Erythroblast (primary cell): ENCODE measurements at regions not wholly inside any gene's neighbourhood (a gene's known extent, or its start where the extent isn't known, plus 50 kb on each side); places are given as distances from the start of the nearest gene placed in this dataset.
A peak's percentile ranks its signal among the peaks of the same experiment; 100 is the strongest.

Experiments
- DNase-seq, 2 experiments: peaks; one replicate each; lab custom pipeline; 2025; lab: John Stamatoyannopoulos, UW
- GATA1 ChIP-seq: IDR thresholded peaks from 2 replicates; pipeline ENCODE4 v1.6.1; 2011; ENCODE audit warnings: low read depth, mild to moderate bottlenecking, control low read depth, low read length, moderate library complexity
- POLR2A ChIP-seq: IDR thresholded peaks from 2 replicates; pipeline ENCODE4 v1.6.1; 2011; ENCODE audit warnings: mild to moderate bottlenecking, low read length

- no peak for TF ChIP-seq GATA1
- no peak for TF ChIP-seq POLR2A
- no peak for DNase-seq
Measured at GRCh38 chr5:153896117-153896516, 142.6 kb downstream of the FAM114A2 start.

GRCh38 chr5:153895266-153895665 is 143.4 kb downstream of the FAM114A2 start:
- no peak for DNase-seq
- no peak for TF ChIP-seq POLR2A
- TF ChIP-seq GATA1: no peak

GRCh38 chr5:153893817-153894216 is 144.9 kb downstream of the FAM114A2 start:
- TF ChIP-seq POLR2A (no peak), GATA1 (no peak)
- peak; percentile 81 to 88 for DNase-seq

GRCh38 chr5:153891394-153891793 is 147.3 kb downstream of the FAM114A2 start:
- TF ChIP-seq GATA1 (no peak), POLR2A (no peak)
- DNase-seq: no peak

- DNase-seq: no peak
- no peak for TF ChIP-seq GATA1
- no peak for TF ChIP-seq POLR2A
Measured at GRCh38 chr5:153888781-153889180, 149.9 kb downstream of the FAM114A2 start.

- no peak for DNase-seq
- TF ChIP-seq GATA1 (no peak), POLR2A (no peak)
Measured at GRCh38 chr5:153885141-153885540, 153.6 kb downstream of the FAM114A2 start.

- DNase-seq: no peak
- TF ChIP-seq GATA1 (no peak), POLR2A (no peak)
Measured at GRCh38 chr5:153884612-153884957, 154.1 kb downstream of the FAM114A2 start.

GRCh38 chr5:153883854-153884611 is 154.7 kb downstream of the FAM114A2 start:
- TF ChIP-seq GATA1 (no peak), POLR2A (no peak)
- DNase-seq: no peak

- DNase-seq: no peak
- TF ChIP-seq POLR2A (no peak), GATA1 (no peak)
Measured at GRCh38 chr5:153881687-153882086, 157.0 kb downstream of the FAM114A2 start.

GRCh38 chr5:153880106-153880505 is 158.6 kb downstream of the FAM114A2 start:
- no peak for DNase-seq
- TF ChIP-seq POLR2A (no peak), GATA1 (no peak)

GRCh38 chr5:153879596-153879995 is 159.1 kb downstream of the FAM114A2 start:
- no peak for DNase-seq
- TF ChIP-seq POLR2A (no peak), GATA1 (no peak)

GRCh38 chr5:153866176-153866575 is 172.5 kb downstream of the FAM114A2 start:
- TF ChIP-seq POLR2A: no peak
- no peak for TF ChIP-seq GATA1
- DNase-seq: no peak

- DNase-seq: no peak
- no peak for TF ChIP-seq POLR2A
Measured at GRCh38 chr5:153865016-153865415, 173.7 kb downstream of the FAM114A2 start.

- DNase-seq: no peak
- no peak for TF ChIP-seq GATA1
- TF ChIP-seq POLR2A: no peak
Measured at GRCh38 chr5:153863951-153864350, 174.8 kb downstream of the FAM114A2 start.
